HG02852 (cell line): ENCODE measurements at regions not wholly inside any gene's neighbourhood (a gene's known extent, or its start where the extent isn't known, plus 50 kb on each side); places are given as distances from the start of the nearest gene placed in this dataset.
"Not testable (repeated sequence)": the region's sequence is repeated elsewhere in the genome, so short reads cannot be mapped to it uniquely, and the experiment has no call there.

Experiments
- ATAC-seq: cut with Tn5 transposase; IDR thresholded peaks from one replicate; pipeline ENCODE4 v1.9.1; 2021; ENCODE audit warnings: mild to moderate bottlenecking, moderate library complexity; ENCODE audit not compliant: unreplicated experiment

GRCh38 chr1:83481284-83481683, 517.6 kb downstream of the TTLL7 start:
- not testable (repeated sequence) for ATAC-seq

GRCh38 chr1:83479591-83480239, 519.2 kb downstream of the TTLL7 start:
- peak; percentile 57 for ATAC-seq

- not testable (repeated sequence) for ATAC-seq
Observed at GRCh38 chr1:83478127-83478526, 520.8 kb downstream of the TTLL7 start.

- peak; percentile 56 for ATAC-seq
Observed at GRCh38 chr1:83476518-83476917, 522.4 kb downstream of the TTLL7 start.

GRCh38 chr1:83474946-83475345, 524.0 kb downstream of the TTLL7 start:
- ATAC-seq: not testable (repeated sequence)

- ATAC-seq: not testable (repeated sequence)
Observed at GRCh38 chr1:83473986-83474385, 524.9 kb downstream of the TTLL7 start.

GRCh38 chr1:83472066-83472465, 526.9 kb downstream of the TTLL7 start:
- not testable (repeated sequence) for ATAC-seq

GRCh38 chr1:83471272-83471671, 527.7 kb downstream of the TTLL7 start:
- ATAC-seq: not testable (repeated sequence)

GRCh38 chr1:83468336-83468735, 530.6 kb downstream of the TTLL7 start:
- not testable (repeated sequence) for ATAC-seq

- ATAC-seq: not testable (repeated sequence)
Observed at GRCh38 chr1:83457735-83458248, 541.1 kb downstream of the TTLL7 start.

GRCh38 chr1:83457281-83457680, 541.7 kb downstream of the TTLL7 start:
- not testable (repeated sequence) for ATAC-seq

GRCh38 chr1:83455753-83456152, 543.2 kb downstream of the TTLL7 start:
- peak; percentile 44 for ATAC-seq

- not testable (repeated sequence) for ATAC-seq
Observed at GRCh38 chr1:83445873-83446272, 553.1 kb downstream of the TTLL7 start.

- ATAC-seq: not testable (repeated sequence)
Observed at GRCh38 chr1:83442412-83442811, 556.5 kb downstream of the TTLL7 start.

GRCh38 chr1:83440586-83440985, 558.3 kb downstream of the TTLL7 start:
- ATAC-seq: not testable (repeated sequence)

- not testable (repeated sequence) for ATAC-seq
Observed at GRCh38 chr1:83440021-83440420, 558.9 kb downstream of the TTLL7 start.

GRCh38 chr1:83438316-83438715, 560.6 kb downstream of the TTLL7 start:
- ATAC-seq: not testable (repeated sequence)

GRCh38 chr1:83435336-83435735, 563.6 kb downstream of the TTLL7 start:
- not testable (repeated sequence) for ATAC-seq

- ATAC-seq: not testable (repeated sequence)
Observed at GRCh38 chr1:83427566-83427965, 571.4 kb downstream of the TTLL7 start.

GRCh38 chr1:83423382-83423781, 575.5 kb downstream of the TTLL7 start:
- not testable (repeated sequence) for ATAC-seq

GRCh38 chr1:83418558-83418957, 580.4 kb downstream of the TTLL7 start:
- ATAC-seq: no peak

- not testable (repeated sequence) for ATAC-seq
Observed at GRCh38 chr1:83413839-83414107, 585.2 kb downstream of the TTLL7 start.
